Activated CD4-positive, alpha-beta T cell treated with anti-CD3 and anti-CD28 coated beads, Interleukin-2, amount 50 U/mL, for 1 hour (primary cell): ENCODE measurements at regions not wholly inside any gene's neighbourhood (a gene's known extent, or its start where the extent isn't known, plus 50 kb on each side); places are given as distances from the start of the nearest gene placed in this dataset.
"Not testable (repeated sequence)": the region's sequence is repeated elsewhere in the genome, so short reads cannot be mapped to it uniquely, and the experiment has no call there.

Source experiments
- DNase-seq: peaks from one replicate; pipeline ENCODE4 v3.0.0-alpha.2; 2020

GRCh38 chr11:86166287-86166686 is 78.3 kb upstream of the EED start:
- DNase-seq, result not testable (repeated sequence)

- DNase-seq, result no peak
Measured at GRCh38 chr11:86164106-86164505, 80.4 kb upstream of the EED start.

GRCh38 chr11:86163221-86163876 is 81.2 kb upstream of the EED start:
- not testable (repeated sequence) for DNase-seq

- no peak for DNase-seq
Measured at GRCh38 chr11:86162239-86162638, 82.3 kb upstream of the EED start.

GRCh38 chr11:86161837-86162236 is 82.7 kb upstream of the EED start:
- DNase-seq, result no peak

- DNase-seq, result no peak
Measured at GRCh38 chr11:86161336-86161735, 83.2 kb upstream of the EED start.

- DNase-seq, result no peak
Measured at GRCh38 chr11:86160541-86161149, 83.9 kb upstream of the EED start.

GRCh38 chr11:86159581-86159891 is 85.0 kb upstream of the EED start:
- DNase-seq, result no peak

- DNase-seq, result no peak
Measured at GRCh38 chr11:86158704-86159580, 85.6 kb upstream of the EED start.

- DNase-seq, result no peak
Measured at GRCh38 chr11:86157797-86158378, 86.7 kb upstream of the EED start.

GRCh38 chr11:86156397-86156955 is 87.6 kb upstream of the PICALM start:
- no peak for DNase-seq

- DNase-seq, result no peak
Measured at GRCh38 chr11:86155200-86155844, 86.4 kb upstream of the PICALM start.

- DNase-seq, result no peak
Measured at GRCh38 chr11:86153439-86153838, 84.6 kb upstream of the PICALM start.

- no peak for DNase-seq
Measured at GRCh38 chr11:86152901-86153300, 84.0 kb upstream of the PICALM start.

- no peak for DNase-seq
Measured at GRCh38 chr11:86152006-86152862, 83.3 kb upstream of the PICALM start.

- DNase-seq, result no peak
Measured at GRCh38 chr11:86151174-86152005, 82.5 kb upstream of the PICALM start.

- DNase-seq, result no peak
Measured at GRCh38 chr11:86150847-86151173, 81.9 kb upstream of the PICALM start.

- DNase-seq, result no peak
Measured at GRCh38 chr11:86149792-86150191, 80.9 kb upstream of the PICALM start.

GRCh38 chr11:86148345-86148747 is 79.5 kb upstream of the PICALM start:
- no peak for DNase-seq

- DNase-seq, result no peak
Measured at GRCh38 chr11:86147004-86147403, 78.1 kb upstream of the PICALM start.
